Esophagus muscularis mucosa (tissue), 3 donors: ENCODE measurements at regions not wholly inside any gene's neighbourhood (a gene's known extent, or its start where the extent isn't known, plus 50 kb on each side); places are given as distances from the start of the nearest gene placed in this dataset.

Experiments used
- POLR2A ChIP-seq: fragments of 450-650 bp; IDR thresholded peaks from one replicate; pipeline ENCODE4 v1.6.1; 2017; ENCODE audit warnings: antibody characterized with exemption, moderate library complexity, mild to moderate bottlenecking, low read depth
- TF ChIP-seq, protein P1 (sequence below), 3 experiments: fragments of 200-600 bp in 2 of 3; fragments of 450-650 bp in 1 of 3; sonication (generic) in 2 of 3; IDR thresholded peaks; one replicate each; pipeline ENCODE4 v1.5.1; 2017 to 2019; ENCODE audit warnings: antibody characterized with exemption in 3 of 3, mild to moderate bottlenecking in 2 of 3, moderate library complexity in 1 of 3

GRCh38 chr9:99638971-99639370, 182.7 kb upstream of the NR4A3 start:
- TF ChIP-seq, protein P1, sequence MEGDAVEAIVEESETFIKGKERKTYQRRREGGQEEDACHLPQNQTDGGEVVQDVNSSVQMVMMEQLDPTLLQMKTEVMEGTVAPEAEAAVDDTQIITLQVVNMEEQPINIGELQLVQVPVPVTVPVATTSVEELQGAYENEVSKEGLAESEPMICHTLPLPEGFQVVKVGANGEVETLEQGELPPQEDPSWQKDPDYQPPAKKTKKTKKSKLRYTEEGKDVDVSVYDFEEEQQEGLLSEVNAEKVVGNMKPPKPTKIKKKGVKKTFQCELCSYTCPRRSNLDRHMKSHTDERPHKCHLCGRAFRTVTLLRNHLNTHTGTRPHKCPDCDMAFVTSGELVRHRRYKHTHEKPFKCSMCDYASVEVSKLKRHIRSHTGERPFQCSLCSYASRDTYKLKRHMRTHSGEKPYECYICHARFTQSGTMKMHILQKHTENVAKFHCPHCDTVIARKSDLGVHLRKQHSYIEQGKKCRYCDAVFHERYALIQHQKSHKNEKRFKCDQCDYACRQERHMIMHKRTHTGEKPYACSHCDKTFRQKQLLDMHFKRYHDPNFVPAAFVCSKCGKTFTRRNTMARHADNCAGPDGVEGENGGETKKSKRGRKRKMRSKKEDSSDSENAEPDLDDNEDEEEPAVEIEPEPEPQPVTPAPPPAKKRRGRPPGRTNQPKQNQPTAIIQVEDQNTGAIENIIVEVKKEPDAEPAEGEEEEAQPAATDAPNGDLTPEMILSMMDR (IDR thresholded peaks at IDR 0.05): no peak
- TF ChIP-seq POLR2A: no peak
